ENCODE measurements at regions not wholly inside any gene's neighbourhood (a gene's known extent, or its start where the extent isn't known, plus 50 kb on each side); places are given as distances from the start of the nearest gene placed in this dataset.

- Histone ChIP-seq H3K4me3 (ENCODE audit: low read depth in 2 of 2, low read length in 2 of 2) (no peak overlapping the region), H3K4me1 (ENCODE audit: control insufficient read depth, insufficient read depth, low read length) (no peaks in the 10 kb centered on the region), H3K27me3 (ENCODE audit: control insufficient read depth, insufficient read depth, low read length) (0 out of 2 replicates have a peak, but pooled peaks cover 2% of the 10 kb centered on the region), H3K36me3 (ENCODE audit: control insufficient read depth, insufficient read depth, low read length) (no peaks in the 10 kb centered on the region), H3K27ac (ENCODE audit: low read length) (no peak overlapping the region), H3K9me3 (ENCODE audit: control insufficient read depth, insufficient read depth, low read depth, low read length) (no peaks in the 10 kb centered on the region)
- TF ChIP-seq POLR2AphosphoS5 (IDR thresholded peaks at IDR 0.05; ENCODE audit: low read depth, low read length) (no peak), REST (IDR thresholded peaks at IDR 0.05; ENCODE audit: insufficient read depth in 1 of 2, low read depth in 2 of 2, low read length in 1 of 2) (peak; percentile 56; a peak in 3 of 4 replicates), TCF7L2 (IDR thresholded peaks at IDR 0.05; ENCODE audit: low read depth, low read length) (no peak), SIN3A (IDR thresholded peaks at IDR 0.05; ENCODE audit: borderline replicate concordance, insufficient read depth, low read depth, low read length) (no peak), CTCF (IDR thresholded peaks at IDR 0.05) (no peak)
- in situ Hi-C loops (cut with HindIII; ENCODE audit: low pct_unique_long_range_greater_than_20kb, low sequenced_read_pairs): no loop called here
- CTCF ChIA-PET: no interaction called here
- BruUV-seq (replicated peaks): no TSS peak
- DNase-seq (ENCODE audit: low read depth, low spot score) (no peak), ATAC-seq (no peak)
- POLR2A ChIA-PET: no interaction called here
- intact Hi-C loops (cut with micrococcal nuclease; ENCODE audit: unreplicated experiment): no loop called here
Measured at GRCh38 chr6:8492536-8493133, 57.3 kb upstream of the SLC35B3 start.

Measured in Panc1 (cell line).